Endothelial cell of umbilical vein (primary cell): ENCODE measurements at regions not wholly inside any gene's neighbourhood (a gene's known extent, or its start where the extent isn't known, plus 50 kb on each side); places are given as distances from the start of the nearest gene placed in this dataset.

ENCODE experiments used
- POLR2A ChIP-seq: IDR thresholded peaks from 2 replicates; pipeline ENCODE4 v1.6.1; 2012; ENCODE audit warnings: low read depth, mild to moderate bottlenecking, control low read depth, low read length
- POLR2AphosphoS5 ChIP-seq: IDR thresholded peaks from 2 replicates; pipeline ENCODE4 v1.6.1; 2012; ENCODE audit warnings: low read depth, mild to moderate bottlenecking, control low read depth, low read length, moderate library complexity; ENCODE audit not compliant: insufficient read depth

DNA sequence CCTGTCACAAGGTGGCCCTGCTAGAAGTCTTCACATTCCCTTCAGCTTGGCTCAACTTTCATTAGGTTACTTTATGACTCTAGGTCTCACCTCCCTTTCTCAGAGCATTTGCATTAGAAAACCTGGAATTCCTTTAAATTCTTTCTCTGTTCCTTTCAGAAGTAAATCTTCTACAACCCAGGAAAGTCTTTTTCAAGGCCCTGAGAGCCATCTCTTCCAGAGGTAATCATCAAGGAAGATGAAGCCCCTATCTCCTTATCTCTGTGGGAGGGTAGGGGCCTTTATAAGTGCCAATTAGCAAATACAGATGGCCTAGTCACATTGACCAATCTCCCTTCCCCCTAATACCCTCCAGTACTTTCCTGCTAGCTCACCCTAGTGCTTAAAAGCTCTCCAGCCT, 848.0 kb upstream of the FAM98A start:
- TF ChIP-seq POLR2AphosphoS5 (no peak), POLR2A (no peak)
